Thoracic aorta (tissue), 2 donors: ENCODE measurements at regions not wholly inside any gene's neighbourhood (a gene's known extent, or its start where the extent isn't known, plus 50 kb on each side); places are given as distances from the start of the nearest gene placed in this dataset.

Source experiments
- ATAC-seq: fragments of 150-250 bp; one replicate; pipeline ENCODE4 v1.8.0; 2017; ENCODE audit warnings: low read depth; ENCODE audit not compliant: insufficient number of reproducible peaks, low FRiP score
- DNase-seq: peaks from one replicate; pipeline ENCODE4 v3.0.0-alpha.2; 2020; ENCODE audit warnings: low spot score
- H3K27ac ChIP-seq, 2 donors: fragments of 200-600 bp; sonication (generic); 1 replicate in 1 of 2; 2 replicates in 1 of 2; pipeline ENCODE4 v1.5.1; 2016; ENCODE audit warnings: mild to moderate bottlenecking in 2 of 2, moderate library complexity in 2 of 2
- H3K27me3 ChIP-seq: fragments of 200-600 bp; sonication (generic); replicated peaks from 2 replicates; pipeline ENCODE4 v1.6.0; 2016; ENCODE audit warnings: mild to moderate bottlenecking; ENCODE audit not compliant: insufficient read depth
- H3K36me3 ChIP-seq: fragments of 200-600 bp; sonication (generic); one replicate; pipeline ENCODE4 v1.5.1; 2016
- H3K4me1 ChIP-seq, 2 donors: fragments of 200-600 bp; sonication (generic); 1 replicate in 1 of 2; 2 replicates in 1 of 2; pipeline versions ENCODE4 v1.5.1 to v1.6.0; 2016; ENCODE audit warnings: low read depth in 2 of 2, mild to moderate bottlenecking in 1 of 2; ENCODE audit not compliant: control insufficient read depth in 1 of 2
- H3K4me3 ChIP-seq: fragments of 200-600 bp; sonication (generic); 2 replicates; pipeline ENCODE4 v1.5.1; 2016; ENCODE audit warnings: mild to moderate bottlenecking
- H3K9me3 ChIP-seq: fragments of 200-600 bp; sonication (generic); 2 replicates; pipeline ENCODE4 v1.5.1; 2016
- TF ChIP-seq, protein P1 (sequence below): fragments of 200-600 bp; sonication (generic); IDR thresholded peaks from one replicate; pipeline ENCODE4 v1.5.1; 2019; ENCODE audit warnings: antibody characterized with exemption

- DNase-seq (no peak), ATAC-seq (no peak)
- no peaks in the 10 kb centered on the region for H3K36me3 ChIP-seq
- H3K4me1 ChIP-seq: no peaks in the 10 kb centered on the region
- TF ChIP-seq, protein P1, sequence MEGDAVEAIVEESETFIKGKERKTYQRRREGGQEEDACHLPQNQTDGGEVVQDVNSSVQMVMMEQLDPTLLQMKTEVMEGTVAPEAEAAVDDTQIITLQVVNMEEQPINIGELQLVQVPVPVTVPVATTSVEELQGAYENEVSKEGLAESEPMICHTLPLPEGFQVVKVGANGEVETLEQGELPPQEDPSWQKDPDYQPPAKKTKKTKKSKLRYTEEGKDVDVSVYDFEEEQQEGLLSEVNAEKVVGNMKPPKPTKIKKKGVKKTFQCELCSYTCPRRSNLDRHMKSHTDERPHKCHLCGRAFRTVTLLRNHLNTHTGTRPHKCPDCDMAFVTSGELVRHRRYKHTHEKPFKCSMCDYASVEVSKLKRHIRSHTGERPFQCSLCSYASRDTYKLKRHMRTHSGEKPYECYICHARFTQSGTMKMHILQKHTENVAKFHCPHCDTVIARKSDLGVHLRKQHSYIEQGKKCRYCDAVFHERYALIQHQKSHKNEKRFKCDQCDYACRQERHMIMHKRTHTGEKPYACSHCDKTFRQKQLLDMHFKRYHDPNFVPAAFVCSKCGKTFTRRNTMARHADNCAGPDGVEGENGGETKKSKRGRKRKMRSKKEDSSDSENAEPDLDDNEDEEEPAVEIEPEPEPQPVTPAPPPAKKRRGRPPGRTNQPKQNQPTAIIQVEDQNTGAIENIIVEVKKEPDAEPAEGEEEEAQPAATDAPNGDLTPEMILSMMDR: no peak
- no peak overlapping the region for H3K4me3 ChIP-seq
- H3K9me3 ChIP-seq: no peaks in the 10 kb centered on the region
- no peak overlapping the region for H3K27ac ChIP-seq
- H3K27me3 ChIP-seq: no peaks in the 10 kb centered on the region
Observed at GRCh38 chr4:106494066-106494465, 125.5 kb upstream of the GIMD1 start.

GRCh38 chr4:106493086-106493485 lies 124.5 kb upstream of the GIMD1 start:
- H3K36me3 ChIP-seq: no peaks in the 10 kb centered on the region
- no peak for DNase-seq
- no peak overlapping the region for H3K4me3 ChIP-seq
- no peaks in the 10 kb centered on the region for H3K4me1 ChIP-seq
- TF ChIP-seq, protein P1: no peak
- no peaks in the 10 kb centered on the region for H3K9me3 ChIP-seq
- ATAC-seq: no peak
- no peaks in the 10 kb centered on the region for H3K27me3 ChIP-seq
- H3K27ac ChIP-seq: no peak overlapping the region

DNA sequence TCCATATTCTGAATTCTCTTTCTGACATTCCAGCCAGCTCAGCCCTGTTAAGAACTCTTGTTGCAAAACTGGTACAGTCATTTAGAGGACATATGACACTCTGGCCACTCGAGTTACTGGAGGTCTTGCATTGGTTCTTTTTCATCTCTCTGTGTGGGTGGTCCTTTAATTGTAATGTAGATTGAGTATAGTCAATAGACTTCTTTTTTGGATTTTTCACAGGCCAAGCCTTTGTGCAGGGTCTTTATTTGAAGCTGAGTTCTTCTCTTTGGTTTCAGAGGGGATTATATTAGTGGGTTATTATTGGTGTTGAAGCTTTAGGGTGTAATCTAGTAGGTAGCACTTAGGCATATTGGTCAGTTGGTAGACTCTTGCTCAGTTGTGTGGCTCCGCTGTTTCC lies 118.0 kb upstream of the GIMD1 start:
- no peak for ATAC-seq
- TF ChIP-seq, protein P1: no peak
- DNase-seq: no peak

DNA sequence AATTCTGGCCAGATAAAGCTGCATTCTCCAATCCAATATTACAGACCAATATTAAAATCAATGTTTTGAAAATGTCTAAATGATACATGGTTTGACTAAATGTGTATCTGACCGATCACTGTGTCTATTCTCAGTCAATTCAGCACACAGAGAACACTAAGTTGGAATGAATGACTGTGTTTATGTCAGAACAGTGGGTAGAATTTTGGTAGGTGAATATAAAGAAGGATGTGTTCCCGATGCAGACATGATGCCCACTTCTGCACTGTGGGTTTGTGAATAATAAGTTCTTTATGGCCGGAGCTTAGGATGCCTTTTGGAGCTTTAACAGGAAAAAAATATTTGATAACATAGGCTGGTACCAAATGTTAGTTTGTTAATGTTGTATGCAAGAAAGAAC lies 113.2 kb upstream of the GIMD1 start:
- TF ChIP-seq, protein P1: no peak
- Histone ChIP-seq H3K27ac (no peak overlapping the region), H3K9me3 (no peaks in the 10 kb centered on the region), H3K27me3 (no peaks in the 10 kb centered on the region), H3K36me3 (no peaks in the 10 kb centered on the region), H3K4me1 (no peaks in the 10 kb centered on the region), H3K4me3 (no peak overlapping the region)
- ATAC-seq (no peak), DNase-seq (no peak)

More for the DNA sequence above, 118.0 kb upstream of the GIMD1 start:
- H3K36me3 ChIP-seq: no peaks in the 10 kb centered on the region
- no peaks in the 10 kb centered on the region for H3K4me1 ChIP-seq
- H3K9me3 ChIP-seq: no peaks in the 10 kb centered on the region
- no peaks in the 10 kb centered on the region for H3K27me3 ChIP-seq
- no peak overlapping the region for H3K4me3 ChIP-seq
- no peak overlapping the region for H3K27ac ChIP-seq

DNA sequence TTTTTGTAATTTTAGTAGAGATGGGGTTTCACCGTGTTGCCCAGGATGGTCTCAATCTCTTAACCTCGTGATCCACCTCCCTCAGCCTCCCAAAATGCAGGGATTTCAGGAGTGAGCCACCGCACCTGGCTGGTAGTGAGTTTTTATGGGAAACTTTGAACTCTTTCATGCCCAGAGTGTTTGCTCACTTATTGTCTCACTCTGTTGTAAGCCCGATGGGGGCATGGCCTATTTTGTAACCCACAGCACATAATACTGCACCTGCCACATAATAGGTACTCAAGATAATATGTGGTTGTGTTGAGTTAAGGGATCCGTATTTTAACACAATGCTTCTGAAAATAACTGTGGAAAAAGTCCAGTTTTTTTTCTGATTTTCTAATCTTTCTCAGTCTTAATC lies 109.6 kb upstream of the GIMD1 start:
- no peak overlapping the region for H3K4me3 ChIP-seq
- H3K4me1 ChIP-seq: no peaks in the 10 kb centered on the region
- TF ChIP-seq, protein P1: no peak
- no peak overlapping the region for H3K27ac ChIP-seq
- ATAC-seq: no peak
- no peaks in the 10 kb centered on the region for H3K9me3 ChIP-seq
- H3K27me3 ChIP-seq: no peaks in the 10 kb centered on the region
- no peaks in the 10 kb centered on the region for H3K36me3 ChIP-seq
- DNase-seq: no peak
